ENCODE measurements at regions not wholly inside any gene's neighbourhood (a gene's known extent, or its start where the extent isn't known, plus 50 kb on each side); places are given as distances from the start of the nearest gene placed in this dataset.

- TF ChIP-seq CTCF (IDR thresholded peaks at IDR 0.05) (no peak), POLR2A (IDR thresholded peaks at IDR 0.05) (no peak)
Observed at GRCh38 chrX:44055638-44056037, 82.4 kb upstream of the NDP start.
